Keratinocyte (primary cell): ENCODE measurements at regions not wholly inside any gene's neighbourhood (a gene's known extent, or its start where the extent isn't known, plus 50 kb on each side); places are given as distances from the start of the nearest gene placed in this dataset.

Experiments
- EZH2 ChIP-seq: IDR thresholded peaks from one replicate; pipeline ENCODE4 v1.6.1; 2012; ENCODE audit warnings: inconsistent platforms, mild to moderate bottlenecking, low read length, moderate library complexity
- TF ChIP-seq, protein P1 (sequence below), 3 experiments: IDR thresholded peaks in 1 of 3; conservative IDR thresholded peaks in 1 of 3; optimal IDR thresholded peaks in 1 of 3; 2 replicates in 2 of 3; 3 replicates in 1 of 3; pipeline versions ENCODE3 to v1.5.1; 2011; ENCODE audit warnings: low read length in 3 of 3, mild to moderate bottlenecking in 3 of 3, moderate library complexity in 2 of 3, control low read depth in 1 of 3, inconsistent platforms in 1 of 3; ENCODE audit not compliant: insufficient read depth in 2 of 3; ENCODE audit errors: extremely low read depth in 1 of 3

DNA sequence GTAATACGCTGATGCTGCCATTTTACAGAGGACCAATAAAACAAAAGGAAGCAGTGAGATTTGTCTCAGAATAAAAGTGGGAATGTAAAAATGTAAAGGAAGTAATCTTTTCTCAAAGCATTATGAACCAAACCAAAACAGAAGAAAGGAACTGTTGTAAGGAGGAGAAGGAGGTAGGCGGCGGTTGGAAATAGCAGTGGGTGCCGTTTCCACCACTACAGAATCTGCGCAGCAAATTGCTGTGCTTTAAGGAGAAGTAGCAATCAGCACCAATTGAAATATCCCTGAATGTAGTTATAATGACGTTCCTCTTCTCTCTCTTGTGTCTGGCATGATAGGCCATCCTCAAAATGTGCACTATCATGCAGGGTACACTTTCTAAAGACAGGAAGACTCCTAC lies 455.1 kb upstream of the TLE4 start:
- TF ChIP-seq, protein P1, sequence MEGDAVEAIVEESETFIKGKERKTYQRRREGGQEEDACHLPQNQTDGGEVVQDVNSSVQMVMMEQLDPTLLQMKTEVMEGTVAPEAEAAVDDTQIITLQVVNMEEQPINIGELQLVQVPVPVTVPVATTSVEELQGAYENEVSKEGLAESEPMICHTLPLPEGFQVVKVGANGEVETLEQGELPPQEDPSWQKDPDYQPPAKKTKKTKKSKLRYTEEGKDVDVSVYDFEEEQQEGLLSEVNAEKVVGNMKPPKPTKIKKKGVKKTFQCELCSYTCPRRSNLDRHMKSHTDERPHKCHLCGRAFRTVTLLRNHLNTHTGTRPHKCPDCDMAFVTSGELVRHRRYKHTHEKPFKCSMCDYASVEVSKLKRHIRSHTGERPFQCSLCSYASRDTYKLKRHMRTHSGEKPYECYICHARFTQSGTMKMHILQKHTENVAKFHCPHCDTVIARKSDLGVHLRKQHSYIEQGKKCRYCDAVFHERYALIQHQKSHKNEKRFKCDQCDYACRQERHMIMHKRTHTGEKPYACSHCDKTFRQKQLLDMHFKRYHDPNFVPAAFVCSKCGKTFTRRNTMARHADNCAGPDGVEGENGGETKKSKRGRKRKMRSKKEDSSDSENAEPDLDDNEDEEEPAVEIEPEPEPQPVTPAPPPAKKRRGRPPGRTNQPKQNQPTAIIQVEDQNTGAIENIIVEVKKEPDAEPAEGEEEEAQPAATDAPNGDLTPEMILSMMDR (optimal IDR thresholded peaks at IDR 0.05 in 1 of 3, IDR thresholded peaks at IDR 0.05 in 1 of 3, conservative IDR thresholded peaks at IDR 0.05 in 1 of 3; ENCODE audit: extremely low read depth in 1 of 3, insufficient read depth in 2 of 3, low read length in 3 of 3), result no peak
- no peak for TF ChIP-seq EZH2
